Upper lobe of left lung (tissue), 4 donors: ENCODE measurements at regions not wholly inside any gene's neighbourhood (a gene's known extent, or its start where the extent isn't known, plus 50 kb on each side); places are given as distances from the start of the nearest gene placed in this dataset.

Source experiments
- POLR2A ChIP-seq, 4 donors: fragments of 450-650 bp; IDR thresholded peaks; one replicate each; pipeline ENCODE4 v1.5.1; 2016 to 2017; ENCODE audit warnings: antibody characterized with exemption in 4 of 4, mild to moderate bottlenecking in 2 of 4
- TF ChIP-seq, protein P1 (sequence below), 6 experiments: fragments of 450-650 bp in 4 of 6; fragments of 200-600 bp in 2 of 6; sonication (generic) in 2 of 6; IDR thresholded peaks; one replicate each; pipeline ENCODE4 v1.5.1; 2016 to 2019; ENCODE audit warnings: antibody characterized with exemption in 6 of 6

GRCh38 chr1:187527346-187527745 lies 698.6 kb downstream of the PLA2G4A start:
- TF ChIP-seq, protein P1, sequence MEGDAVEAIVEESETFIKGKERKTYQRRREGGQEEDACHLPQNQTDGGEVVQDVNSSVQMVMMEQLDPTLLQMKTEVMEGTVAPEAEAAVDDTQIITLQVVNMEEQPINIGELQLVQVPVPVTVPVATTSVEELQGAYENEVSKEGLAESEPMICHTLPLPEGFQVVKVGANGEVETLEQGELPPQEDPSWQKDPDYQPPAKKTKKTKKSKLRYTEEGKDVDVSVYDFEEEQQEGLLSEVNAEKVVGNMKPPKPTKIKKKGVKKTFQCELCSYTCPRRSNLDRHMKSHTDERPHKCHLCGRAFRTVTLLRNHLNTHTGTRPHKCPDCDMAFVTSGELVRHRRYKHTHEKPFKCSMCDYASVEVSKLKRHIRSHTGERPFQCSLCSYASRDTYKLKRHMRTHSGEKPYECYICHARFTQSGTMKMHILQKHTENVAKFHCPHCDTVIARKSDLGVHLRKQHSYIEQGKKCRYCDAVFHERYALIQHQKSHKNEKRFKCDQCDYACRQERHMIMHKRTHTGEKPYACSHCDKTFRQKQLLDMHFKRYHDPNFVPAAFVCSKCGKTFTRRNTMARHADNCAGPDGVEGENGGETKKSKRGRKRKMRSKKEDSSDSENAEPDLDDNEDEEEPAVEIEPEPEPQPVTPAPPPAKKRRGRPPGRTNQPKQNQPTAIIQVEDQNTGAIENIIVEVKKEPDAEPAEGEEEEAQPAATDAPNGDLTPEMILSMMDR (IDR thresholded peaks at IDR 0.05), result no peak
- no peak for TF ChIP-seq POLR2A (IDR thresholded peaks at IDR 0.05)
